ENCODE measurements at regions not wholly inside any gene's neighbourhood (a gene's known extent, or its start where the extent isn't known, plus 50 kb on each side); places are given as distances from the start of the nearest gene placed in this dataset.

DNA sequence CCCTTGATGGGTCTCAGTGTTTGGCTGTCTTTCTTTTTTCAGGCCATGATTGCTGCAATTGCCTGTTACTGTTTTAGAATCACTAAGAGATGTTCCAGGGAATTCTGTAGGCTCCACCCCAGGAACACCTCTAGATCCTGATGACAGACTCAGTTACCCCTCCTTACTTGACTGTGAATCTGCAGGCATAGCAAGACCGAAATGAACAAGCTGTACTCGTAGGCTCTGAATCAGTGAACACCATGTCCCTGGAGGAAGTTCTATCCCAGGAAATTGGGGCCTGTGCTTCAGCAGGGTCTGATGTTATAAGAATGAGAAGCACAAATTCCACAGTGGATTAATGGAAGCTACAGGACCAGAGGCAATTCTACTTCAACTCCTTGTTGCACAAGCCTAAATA lies 148.6 kb downstream of the COPS8 start:
- TF ChIP-seq, protein P1, sequence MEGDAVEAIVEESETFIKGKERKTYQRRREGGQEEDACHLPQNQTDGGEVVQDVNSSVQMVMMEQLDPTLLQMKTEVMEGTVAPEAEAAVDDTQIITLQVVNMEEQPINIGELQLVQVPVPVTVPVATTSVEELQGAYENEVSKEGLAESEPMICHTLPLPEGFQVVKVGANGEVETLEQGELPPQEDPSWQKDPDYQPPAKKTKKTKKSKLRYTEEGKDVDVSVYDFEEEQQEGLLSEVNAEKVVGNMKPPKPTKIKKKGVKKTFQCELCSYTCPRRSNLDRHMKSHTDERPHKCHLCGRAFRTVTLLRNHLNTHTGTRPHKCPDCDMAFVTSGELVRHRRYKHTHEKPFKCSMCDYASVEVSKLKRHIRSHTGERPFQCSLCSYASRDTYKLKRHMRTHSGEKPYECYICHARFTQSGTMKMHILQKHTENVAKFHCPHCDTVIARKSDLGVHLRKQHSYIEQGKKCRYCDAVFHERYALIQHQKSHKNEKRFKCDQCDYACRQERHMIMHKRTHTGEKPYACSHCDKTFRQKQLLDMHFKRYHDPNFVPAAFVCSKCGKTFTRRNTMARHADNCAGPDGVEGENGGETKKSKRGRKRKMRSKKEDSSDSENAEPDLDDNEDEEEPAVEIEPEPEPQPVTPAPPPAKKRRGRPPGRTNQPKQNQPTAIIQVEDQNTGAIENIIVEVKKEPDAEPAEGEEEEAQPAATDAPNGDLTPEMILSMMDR (conservative IDR thresholded peaks at IDR 0.05) = no peak
- TF ChIP-seq EZH2 (IDR thresholded peaks at IDR 0.05; ENCODE audit: low read depth) = no peak
